EL (cell line): ENCODE measurements at regions not wholly inside any gene's neighbourhood (a gene's known extent, or its start where the extent isn't known, plus 50 kb on each side); places are given as distances from the start of the nearest gene placed in this dataset.

Source experiments
- DNase-seq: peaks from one replicate; pipeline ENCODE4 v3.0.0-alpha.2; 2016

DNA sequence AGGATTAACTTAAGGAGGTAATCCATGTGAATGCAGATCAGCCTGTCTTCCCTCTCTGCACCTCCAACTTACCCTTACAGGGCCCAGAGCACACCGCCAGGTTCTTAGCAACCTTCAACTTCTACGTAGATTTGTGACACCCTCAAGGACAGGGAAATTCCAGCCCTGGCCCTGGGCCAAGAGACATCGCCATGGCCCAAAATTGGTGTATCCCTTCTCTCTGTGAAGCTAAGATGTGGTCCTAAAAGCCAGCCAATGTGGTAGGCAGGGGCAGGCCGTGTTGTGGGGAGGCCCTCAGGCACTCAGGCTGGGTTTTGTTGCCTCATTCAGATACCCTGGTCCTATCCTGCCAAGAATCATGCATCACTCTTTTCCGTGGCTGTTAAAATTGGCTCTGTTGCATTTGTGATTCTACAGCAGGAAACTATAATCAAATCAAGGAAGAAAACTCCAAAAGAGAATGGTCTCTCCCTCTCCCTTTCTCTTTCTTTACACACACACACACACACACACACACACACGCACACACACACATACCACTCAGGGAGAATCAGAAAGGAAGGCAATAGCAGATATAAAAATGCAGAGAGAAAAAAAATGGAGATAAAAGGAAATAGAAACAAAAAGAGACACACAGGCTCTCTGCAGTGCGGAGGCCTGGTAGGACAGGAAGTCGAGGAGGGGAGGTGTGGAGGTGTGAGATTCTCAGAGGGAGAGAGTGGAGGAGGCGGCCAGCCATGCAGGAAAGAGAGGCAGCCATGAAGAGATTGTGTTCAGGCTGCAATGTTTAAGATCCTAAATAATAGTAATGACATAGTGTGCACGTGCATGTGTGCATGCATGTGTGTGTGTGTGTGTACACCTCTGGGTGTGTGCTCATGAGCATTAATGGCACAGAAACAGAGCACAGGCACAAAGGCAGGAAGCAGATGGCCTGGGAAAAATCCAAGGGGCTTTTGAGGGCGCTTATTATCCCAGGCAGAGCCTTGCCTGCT lies 201.8 kb upstream of the LRFN2 start:
- DNase-seq: no peak

DNA sequence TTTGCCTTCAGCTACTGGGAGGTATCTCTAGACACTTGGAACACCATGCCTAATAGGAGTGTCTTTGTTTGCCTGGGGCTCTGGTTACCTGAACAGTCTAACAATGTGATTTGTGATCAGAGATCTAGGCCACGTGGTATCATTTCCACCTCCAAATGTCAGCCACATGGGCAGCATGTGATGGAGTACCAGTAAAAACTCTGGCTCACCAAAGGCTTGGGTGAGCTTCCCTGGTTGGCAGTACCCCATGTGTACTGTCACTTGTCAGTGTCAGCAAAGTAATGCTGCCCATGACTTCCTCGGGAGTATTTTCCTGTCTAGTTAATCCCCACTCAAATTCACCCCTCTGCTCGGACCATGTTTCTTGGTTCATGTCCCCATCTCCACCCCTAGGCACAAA lies 195.2 kb upstream of the LRFN2 start:
- DNase-seq: no peak

DNA sequence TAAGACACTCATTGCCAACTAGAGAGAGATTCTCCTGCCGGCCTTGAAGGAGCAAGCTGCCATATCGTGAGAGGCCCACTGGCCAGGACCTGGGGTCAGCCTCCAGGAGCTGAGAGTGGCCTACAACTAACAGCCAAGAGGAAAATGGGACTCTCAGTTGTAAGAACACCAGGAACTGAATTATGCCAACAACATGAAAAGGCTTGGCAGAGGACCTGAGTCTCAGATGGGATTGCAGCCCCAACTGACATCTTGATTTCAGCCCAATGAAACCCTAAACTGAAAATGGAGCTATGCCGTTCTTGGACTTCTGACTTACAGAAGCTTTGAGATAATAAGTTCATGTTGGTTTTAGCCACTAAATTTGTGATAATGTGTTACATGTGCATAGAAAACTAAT lies 193.5 kb upstream of the LRFN2 start:
- DNase-seq: no peak

DNA sequence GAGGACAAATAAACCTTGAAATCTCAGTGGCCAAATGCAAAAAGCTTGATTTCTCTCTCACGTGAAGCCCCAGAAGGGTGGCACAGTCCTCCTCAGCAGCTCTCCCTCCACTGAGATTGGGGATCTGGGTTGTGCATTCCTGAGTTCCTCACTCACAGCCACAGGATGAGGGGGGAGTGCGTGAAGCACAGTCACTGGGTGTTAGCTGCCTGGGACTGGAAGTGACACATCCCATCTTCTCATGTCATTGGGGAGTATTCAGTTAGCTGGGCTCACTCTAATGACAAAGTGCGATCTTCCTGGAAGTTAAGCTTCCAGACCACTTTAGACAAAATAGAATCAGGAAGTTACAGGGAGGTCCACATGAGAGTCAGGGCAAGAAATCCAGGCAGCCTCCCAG lies 192.2 kb upstream of the LRFN2 start:
- DNase-seq: peak; percentile 93

DNA sequence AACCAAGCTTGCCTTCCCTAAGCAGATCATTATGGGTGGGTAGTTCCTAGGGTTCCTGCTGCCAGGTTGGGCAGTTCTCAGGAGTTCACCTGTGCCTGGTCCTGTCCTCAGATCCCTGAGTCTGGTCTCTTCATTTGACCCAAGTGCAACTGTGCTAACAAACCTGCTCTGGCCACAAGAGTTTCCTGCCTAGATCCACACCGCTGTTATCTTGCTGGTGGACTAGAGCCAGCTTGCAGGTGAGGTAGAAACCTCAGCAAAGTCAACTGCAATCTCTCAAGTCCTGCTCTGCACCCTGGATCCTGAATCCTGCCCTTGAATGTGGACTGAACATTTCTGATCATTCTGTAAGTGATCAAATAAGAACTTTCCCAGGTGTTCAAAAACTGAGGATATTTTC lies 191.8 kb upstream of the LRFN2 start:
- DNase-seq: no peak

DNA sequence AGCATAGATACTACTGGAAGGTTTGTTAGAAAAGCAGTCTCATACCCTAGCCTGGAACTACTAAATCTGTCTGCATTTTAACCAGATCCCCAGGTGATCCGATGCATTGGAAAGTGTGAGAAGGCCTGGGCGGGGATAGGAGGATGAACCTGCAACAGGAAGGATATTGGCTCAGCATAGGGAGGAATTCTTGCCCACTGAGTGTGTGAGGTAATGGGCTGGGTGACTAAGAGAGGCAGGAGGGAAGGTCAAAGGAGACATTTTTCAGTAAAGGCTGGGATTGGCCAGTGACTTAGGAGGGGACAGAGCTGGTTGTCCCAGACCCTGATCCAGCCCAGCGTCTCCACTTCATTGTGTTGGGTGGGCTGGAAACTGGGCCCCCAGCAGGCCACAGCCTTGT lies 191.0 kb upstream of the LRFN2 start:
- DNase-seq: peak; percentile 79

DNA sequence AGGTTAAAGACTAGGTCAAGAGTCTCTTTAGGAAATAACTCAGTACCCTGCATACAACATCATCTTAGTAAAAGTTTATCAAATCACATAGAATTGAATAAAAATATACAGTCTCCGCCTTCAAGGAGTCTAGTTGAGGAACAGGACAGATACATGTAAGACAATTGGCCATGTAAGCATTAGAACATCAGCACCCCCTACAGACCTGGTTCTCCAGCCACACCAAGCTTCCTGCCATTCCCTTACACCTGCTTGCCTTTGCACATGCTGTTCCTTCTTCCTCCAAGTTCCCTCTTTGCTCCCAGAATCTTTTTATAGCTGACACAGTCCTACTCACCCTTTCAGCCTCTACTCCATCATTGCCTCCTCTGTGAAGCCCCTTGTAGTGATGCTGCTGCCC lies 187.8 kb upstream of the LRFN2 start:
- DNase-seq: no peak

DNA sequence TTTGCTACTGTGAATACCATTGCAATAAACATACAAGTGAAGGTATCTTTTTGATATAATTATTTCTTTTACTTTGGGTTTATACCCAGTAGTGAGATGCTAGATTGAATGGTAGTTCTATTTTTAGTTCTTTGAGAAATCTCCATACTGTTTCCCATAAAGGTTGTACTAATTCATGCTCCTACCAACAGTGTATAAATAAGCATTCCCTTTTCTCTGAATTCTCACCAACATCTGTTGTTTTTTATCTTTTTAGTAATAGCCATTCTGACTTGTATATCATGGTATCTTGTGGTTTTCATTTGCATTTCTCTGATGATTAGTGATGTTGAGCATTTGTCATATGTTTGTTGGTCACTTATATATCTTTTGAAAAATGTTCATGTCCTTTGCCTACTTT lies 183.6 kb upstream of the LRFN2 start:
- DNase-seq: no peak

DNA sequence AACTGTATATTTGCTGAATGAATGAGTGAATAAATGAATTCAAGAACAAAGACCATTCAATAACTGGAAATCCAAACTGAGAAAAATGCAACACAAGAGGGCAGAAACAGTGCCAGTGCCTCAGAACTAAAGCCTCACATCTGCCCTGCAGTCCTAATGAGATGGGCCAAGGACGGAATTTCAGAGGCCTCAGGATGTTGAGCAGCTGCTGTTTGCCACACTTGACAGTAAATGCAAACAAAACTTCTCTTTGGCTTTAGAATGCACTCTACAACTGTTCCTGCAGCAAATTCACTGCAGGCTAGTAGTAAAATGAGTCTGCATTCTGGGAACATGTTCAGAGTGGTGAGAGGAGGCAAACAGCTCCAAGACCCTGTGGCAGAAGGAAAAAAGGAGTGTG lies 177.6 kb upstream of the LRFN2 start:
- no peak for DNase-seq

DNA sequence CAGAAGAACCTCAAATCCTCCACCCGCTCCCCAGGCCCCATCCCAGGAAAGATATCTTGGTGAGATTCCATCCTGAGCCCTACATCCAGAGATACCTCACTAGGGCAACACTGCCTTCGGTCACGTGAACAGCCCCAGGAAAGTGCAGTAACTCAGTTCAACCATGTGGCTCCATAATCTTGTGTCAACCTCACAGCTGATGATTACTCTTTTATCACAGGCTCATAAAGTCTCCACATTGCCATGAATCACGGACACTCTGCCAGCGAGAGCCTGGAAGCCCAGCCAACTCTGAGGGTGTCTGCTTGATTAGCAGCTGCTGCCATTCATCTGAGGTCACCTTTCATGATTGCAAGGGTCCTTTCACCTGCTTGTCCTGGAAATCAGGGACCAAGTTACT lies 175.8 kb upstream of the LRFN2 start:
- DNase-seq: no peak

DNA sequence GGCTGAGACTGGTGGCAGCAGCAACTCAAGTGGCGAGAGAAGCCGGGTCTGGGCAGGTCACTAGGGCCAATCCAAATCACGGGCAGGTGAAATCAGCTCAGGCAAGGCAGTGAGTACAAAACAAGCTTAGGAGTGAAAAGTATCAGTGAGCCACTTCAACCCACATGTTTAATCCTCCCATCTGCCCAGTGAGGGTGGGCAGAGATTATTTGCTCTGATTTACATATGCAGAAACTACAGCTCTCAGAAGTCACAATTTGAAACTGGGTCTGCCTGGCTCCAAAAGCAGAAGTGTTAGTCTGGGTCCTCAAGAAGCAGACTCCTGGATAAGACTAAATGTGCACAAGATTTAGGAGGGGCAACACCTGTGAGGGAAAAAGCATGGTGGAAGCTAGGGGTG lies 173.7 kb upstream of the LRFN2 start:
- DNase-seq: no peak

DNA sequence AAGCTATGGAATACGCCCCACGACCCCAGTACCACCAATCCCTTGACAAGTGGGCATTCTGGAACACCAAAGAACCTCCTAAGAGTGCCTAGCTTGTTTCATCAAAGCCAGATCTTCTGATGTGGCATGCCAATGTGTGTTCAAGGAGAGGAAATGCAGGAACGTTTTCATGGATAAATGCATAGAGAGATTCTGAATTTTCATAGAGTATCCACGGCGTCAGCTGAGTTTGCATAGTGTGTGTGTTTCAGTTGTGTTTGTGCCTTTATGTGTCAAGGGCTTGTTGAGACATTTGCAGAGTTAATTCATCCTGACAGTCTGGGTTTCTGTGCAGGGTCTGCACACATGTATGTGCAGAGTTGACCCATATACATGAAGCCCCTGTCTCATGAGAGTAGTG lies 172.7 kb upstream of the LRFN2 start:
- no peak for DNase-seq

DNA sequence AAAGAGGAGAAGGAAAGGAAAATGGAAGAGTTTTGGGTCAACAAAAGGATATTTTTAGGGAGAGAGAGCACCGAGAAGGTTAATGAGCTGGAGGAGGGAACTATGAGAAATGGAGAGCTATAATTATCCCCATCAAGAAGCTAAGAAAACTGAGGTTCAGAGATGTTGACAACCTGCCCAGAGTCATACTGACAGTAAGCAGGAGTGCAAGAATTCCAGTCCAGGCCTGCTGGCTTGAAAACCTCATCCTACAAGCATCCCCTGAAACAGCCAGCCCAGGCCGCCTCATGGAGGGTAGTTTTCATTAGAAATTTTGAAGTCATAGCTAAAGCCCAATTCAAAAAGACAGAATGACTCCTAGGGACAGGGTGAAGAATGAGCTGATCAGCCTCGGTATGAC lies 172.1 kb upstream of the LRFN2 start:
- DNase-seq: no peak

DNA sequence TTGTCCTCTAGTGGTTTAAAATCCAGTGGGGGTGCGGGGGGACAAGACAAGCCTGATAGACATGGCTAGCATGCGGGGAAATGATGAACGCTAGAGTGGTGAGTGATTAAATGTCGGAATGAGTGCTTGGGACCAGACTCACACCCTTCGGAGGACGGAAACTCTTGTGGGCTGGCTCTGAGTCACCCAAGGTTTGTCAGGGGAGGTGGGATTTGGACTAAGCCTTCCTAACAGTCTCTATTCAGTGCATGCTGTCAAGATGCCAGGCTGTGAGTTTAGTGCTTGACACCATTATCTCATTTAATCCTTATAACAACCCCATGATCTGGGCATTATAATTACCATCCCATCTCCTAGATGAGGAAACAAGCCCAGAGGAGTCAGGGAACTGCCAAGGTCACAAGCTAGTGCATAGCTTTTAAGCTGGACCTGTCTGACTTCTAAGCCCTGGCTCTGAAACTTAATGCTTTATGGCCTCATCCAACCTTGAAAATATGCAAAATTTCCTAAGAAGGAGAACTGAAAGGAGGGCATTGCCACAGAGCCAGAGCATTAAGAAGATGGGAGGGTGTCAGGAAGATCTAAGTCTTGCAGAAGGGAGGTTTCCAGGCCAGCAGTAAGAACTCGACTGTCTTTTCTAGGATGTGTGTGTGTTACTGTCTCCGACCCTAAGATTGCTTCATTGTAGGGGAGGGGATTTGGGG lies 168.7 kb upstream of the LRFN2 start:
- peak; percentile 57 for DNase-seq

DNA sequence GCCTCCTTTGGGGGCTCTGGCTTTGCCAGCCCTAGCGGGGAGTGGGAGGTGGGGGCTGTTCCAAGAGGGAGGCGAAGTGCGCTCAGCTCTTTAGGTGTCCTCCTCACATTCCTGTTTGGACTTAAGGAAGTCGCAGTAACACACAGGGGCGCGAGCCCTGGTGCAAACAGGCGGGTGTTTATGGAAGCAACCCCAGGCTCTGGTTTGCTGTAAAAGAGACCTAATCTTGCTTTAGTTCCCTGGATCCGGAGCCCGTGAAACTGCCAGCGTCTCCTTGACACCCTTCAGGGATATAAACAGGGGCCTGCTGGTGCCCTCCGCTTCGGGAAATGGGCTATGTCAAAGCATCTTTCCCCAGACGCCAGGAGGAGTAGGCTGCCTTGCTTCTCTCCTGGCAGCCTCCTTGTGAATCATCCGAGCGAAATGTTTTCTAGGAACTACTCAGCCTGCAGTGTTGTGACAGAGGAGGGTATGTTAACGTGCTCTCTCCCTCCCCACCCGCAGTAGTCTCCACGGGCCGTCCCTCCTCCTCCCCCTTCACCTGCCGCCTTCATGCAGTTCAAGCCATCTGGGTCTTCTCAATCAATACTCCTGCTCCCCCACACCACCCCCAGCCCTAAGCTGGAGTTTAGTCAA lies 168.0 kb upstream of the LRFN2 start:
- DNase-seq: peak; percentile 59

DNA sequence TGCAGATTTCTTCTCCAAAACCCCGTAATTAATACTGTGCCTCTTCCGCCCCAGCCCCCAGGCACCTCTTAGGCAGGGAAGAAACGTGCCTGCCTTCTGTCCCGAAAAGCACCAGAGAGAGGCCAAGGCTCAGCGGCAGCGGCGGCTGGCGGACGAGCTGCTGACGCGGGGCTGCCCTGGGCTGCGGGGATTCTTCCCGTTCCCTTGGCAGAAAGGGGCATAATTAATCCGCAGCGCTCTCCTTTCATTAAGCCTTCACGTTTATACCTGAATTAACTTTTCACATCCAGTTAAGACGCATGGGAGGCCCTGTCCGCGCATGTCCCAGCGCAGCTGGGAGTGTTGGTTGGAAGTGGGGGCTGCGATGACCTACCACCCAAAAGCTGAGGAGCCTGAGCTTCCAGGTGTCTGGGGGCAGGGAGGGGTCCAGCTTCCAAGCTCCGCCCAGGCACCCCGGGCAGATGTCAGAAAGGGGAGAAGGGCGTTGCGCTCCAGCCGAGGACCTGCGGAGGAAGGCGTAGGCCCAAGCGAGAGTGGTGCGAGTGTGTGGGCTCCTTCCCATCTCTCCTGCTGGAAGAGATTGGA lies 167.4 kb upstream of the LRFN2 start:
- no peak for DNase-seq

DNA sequence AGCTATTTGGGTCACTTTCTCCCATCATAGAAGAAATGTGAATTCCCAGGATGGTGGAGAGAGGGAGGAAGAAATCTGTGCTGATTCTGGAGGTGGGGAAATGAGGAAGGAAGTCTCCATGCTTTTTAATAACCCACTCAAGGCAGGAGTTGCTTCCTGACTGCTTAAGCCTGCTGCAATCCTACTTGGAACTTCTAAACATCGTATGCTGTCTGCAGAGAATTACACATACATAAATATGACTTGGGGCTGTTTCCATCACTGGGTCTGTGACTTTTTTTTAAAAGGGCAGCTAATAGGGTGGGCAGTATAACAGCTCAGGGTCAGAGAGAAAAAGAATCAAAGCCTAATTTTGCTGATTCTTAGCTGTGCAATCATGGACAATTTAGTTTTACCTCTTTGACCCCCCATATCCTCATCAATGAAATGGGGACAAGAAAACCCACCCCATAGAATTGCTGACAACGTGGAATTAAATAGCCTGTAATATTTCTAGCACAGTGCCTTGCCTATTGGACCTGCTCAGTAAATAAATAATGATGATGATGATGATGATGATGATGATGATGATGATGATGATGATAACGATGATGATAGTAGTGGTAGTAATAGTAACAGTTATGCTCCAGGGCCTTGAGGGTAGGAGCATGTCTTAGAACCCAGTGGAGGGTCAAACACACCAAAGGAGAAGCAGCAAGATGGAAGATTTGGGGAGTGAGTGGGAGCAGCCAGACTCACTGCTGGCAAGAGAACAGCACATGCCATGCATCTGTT lies 166.7 kb upstream of the LRFN2 start:
- DNase-seq: no peak

DNA sequence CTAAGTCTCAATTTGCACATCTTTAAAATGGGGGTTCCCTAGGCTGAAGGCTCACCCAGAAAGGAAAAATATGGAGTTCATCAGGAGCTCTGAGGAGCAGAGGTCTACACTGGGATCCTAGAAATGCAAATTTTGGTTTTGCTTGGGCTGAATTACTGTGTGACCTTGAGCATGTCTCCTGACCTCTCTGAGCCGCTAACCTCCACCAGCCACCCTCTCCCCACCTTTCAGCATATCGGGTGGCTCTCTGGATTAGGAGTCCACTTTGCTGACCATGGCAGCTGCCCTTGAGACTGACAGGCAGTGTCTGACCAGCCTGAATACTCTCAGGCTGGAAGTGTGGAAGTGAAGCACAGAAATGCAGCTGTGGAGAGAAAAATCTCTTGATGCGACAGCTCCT lies 165.9 kb upstream of the LRFN2 start:
- no peak for DNase-seq

DNA sequence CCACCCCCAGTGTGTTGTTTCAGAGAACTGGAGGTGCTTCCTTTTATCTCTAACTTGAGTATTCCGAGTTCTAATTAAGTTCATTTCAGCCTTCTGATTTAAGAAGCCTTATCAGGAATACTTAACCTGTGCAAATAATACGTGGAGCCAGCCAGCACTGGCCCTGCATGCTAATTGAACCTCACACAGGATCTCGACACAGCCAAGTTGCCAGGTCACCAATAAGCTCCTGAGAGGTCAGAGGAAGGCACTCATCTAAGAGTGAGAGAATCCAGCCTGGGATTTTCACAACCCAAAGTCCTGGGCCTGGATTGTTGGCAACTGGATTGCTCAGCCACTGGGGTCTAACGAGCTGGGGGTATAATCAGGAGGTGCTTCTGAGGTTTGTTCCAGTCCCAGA lies 157.7 kb upstream of the LRFN2 start:
- DNase-seq: no peak

DNA sequence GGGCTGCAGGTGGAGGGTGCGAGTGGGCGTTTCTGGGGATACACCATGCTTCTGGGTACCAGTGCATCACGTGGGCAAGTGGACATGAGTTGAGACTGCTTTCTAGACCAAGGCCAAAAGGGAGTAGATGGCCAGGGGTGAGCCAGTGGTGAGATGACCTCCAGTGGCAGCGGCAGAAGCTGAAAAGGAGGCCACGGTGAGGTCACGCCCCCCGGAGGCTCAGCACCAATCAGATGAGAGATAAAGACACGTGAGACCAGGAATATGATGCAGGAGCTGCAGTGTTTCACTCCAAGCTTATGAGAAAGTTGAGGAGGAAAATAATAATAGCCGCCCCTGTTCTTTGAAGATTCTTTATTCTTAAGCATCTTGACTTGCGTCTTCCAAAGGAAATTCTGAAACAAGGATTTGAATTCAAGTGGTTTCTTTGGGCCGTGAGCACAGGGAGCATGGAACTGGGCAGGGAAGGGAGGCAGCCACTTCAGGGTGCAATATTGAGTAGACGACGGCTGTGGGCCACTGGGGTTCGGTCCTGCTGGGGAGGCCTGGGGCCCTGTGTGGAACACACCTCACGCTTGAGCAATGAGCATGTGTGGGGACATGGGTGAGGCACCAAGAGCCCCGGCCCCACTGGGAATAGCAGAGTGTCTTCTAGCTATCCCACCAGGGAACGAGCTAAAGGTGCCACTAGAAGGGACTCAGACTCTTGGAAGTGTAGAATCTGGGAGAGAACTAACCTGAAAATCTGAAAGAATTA lies 156.7 kb upstream of the LRFN2 start:
- DNase-seq: no peak

DNA sequence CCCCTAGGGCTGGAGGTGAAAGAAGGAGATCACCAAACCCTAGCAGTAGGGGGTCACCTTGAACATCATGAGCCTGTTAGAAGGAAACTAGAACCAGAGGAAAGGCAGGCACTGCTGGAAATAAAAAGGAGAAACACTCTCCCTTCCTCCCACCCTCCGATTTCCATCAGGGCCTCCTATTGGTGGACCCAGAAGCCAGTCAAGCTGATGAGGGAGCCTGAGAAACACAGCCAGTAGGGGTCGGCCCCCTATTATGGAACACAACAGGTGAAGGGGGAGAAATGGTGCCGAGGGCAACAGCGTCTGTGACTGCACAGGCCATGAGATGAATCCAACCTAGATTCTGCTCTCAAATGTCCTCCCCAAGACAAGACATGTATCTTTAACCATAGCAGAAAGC lies 156.1 kb upstream of the LRFN2 start:
- no peak for DNase-seq

DNA sequence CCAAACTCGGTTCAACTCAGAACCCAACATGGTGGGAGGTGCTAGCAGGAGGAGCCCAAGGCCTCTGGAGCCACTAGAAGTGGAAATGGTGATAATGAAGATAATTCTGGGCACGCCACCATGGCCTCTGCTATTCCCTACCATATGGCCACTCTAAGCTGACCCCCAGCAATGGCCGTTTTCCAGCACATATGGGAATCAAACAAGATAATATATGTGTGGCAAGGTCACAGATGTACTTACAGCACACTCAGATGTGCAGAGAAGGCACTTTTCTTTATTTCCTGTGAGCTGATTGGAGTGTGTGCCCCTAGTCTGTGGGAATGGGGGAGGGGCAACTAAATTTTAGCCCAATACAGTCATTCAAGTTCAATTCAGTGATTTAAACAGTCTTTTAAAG lies 153.4 kb upstream of the LRFN2 start:
- no peak for DNase-seq
